NCI-H460 (cell line): ENCODE measurements at regions not wholly inside any gene's neighbourhood (a gene's known extent, or its start where the extent isn't known, plus 50 kb on each side); places are given as distances from the start of the nearest gene placed in this dataset.
"Not testable (repeated sequence)": the region's sequence is repeated elsewhere in the genome, so short reads cannot be mapped to it uniquely, and the experiment has no call there.

Experiments used
- DNase-seq: peaks from one replicate; pipeline ENCODE4 v3.0.0-alpha.2; 2016; ENCODE audit warnings: low read depth; ENCODE audit errors: extremely low read depth

GRCh38 chr6:14757418-14757817 lies 488.5 kb upstream of the JARID2 start:
- DNase-seq, result no peak

- DNase-seq, result no peak
Observed at GRCh38 chr6:14758421-14759081, 487.3 kb upstream of the JARID2 start.

- no peak for DNase-seq
Observed at GRCh38 chr6:14759976-14760672, 485.7 kb upstream of the JARID2 start.

GRCh38 chr6:14762077-14762476 lies 483.8 kb upstream of the JARID2 start:
- DNase-seq, result no peak

GRCh38 chr6:14763139-14763538 lies 482.7 kb upstream of the JARID2 start:
- DNase-seq, result no peak

- no peak for DNase-seq
Observed at GRCh38 chr6:14763616-14764015, 482.3 kb upstream of the JARID2 start.

- no peak for DNase-seq
Observed at GRCh38 chr6:14765106-14765505, 480.8 kb upstream of the JARID2 start.

GRCh38 chr6:14765721-14766390 lies 480.0 kb upstream of the JARID2 start:
- DNase-seq, result no peak

- no peak for DNase-seq
Observed at GRCh38 chr6:14766391-14766994, 479.4 kb upstream of the JARID2 start.

- no peak for DNase-seq
Observed at GRCh38 chr6:14767226-14767625, 478.6 kb upstream of the JARID2 start.

- DNase-seq, result no peak
Observed at GRCh38 chr6:14770040-14770439, 475.8 kb upstream of the JARID2 start.

- DNase-seq, result no peak
Observed at GRCh38 chr6:14770572-14770971, 475.3 kb upstream of the JARID2 start.

GRCh38 chr6:14771016-14771415 lies 474.9 kb upstream of the JARID2 start:
- DNase-seq, result no peak

- no peak for DNase-seq
Observed at GRCh38 chr6:14772188-14772587, 473.7 kb upstream of the JARID2 start.

GRCh38 chr6:14775528-14775927 lies 470.3 kb upstream of the JARID2 start:
- no peak for DNase-seq

GRCh38 chr6:14776307-14776706 lies 469.6 kb upstream of the JARID2 start:
- DNase-seq, result no peak

GRCh38 chr6:14781772-14782525 lies 463.9 kb upstream of the JARID2 start:
- DNase-seq, result no peak

GRCh38 chr6:14782921-14783464 lies 462.9 kb upstream of the JARID2 start:
- DNase-seq, result not testable (repeated sequence)

GRCh38 chr6:14783594-14783993 lies 462.3 kb upstream of the JARID2 start:
- no peak for DNase-seq
